Daoy (cell line): ENCODE measurements at regions not wholly inside any gene's neighbourhood (a gene's known extent, or its start where the extent isn't known, plus 50 kb on each side); places are given as distances from the start of the nearest gene placed in this dataset.

Experiments used
- DNase-seq: peaks from one replicate; pipeline ENCODE4 v3.0.0-alpha.2; 2015; ENCODE audit warnings: low read depth

DNA sequence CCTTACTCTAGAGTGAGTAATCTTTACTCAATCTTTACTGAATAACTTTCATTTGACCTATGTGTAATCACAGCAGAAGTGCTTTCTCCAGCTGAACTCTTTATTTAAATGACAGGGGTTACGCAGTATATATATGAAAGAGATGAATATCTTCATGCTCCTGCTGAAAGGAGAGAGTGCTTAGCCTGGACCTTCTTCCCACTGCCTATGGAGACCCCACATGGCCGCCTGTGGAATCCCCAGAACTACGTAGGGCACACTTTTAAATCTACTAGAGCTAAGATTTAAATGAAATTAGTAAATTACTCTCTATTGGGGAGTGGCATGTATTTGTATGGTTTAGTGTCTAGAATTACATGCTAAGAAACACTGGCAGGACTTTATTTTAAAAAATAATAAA, 391.2 kb downstream of the ANKRD50 start:
- DNase-seq = no peak

- no peak for DNase-seq
These were observed 390.1 kb downstream of the ANKRD50 start for GRCh38 chr4:124322234-124323065.

GRCh38 chr4:124325690-124326089, 386.8 kb downstream of the ANKRD50 start:
- no peak for DNase-seq

DNA sequence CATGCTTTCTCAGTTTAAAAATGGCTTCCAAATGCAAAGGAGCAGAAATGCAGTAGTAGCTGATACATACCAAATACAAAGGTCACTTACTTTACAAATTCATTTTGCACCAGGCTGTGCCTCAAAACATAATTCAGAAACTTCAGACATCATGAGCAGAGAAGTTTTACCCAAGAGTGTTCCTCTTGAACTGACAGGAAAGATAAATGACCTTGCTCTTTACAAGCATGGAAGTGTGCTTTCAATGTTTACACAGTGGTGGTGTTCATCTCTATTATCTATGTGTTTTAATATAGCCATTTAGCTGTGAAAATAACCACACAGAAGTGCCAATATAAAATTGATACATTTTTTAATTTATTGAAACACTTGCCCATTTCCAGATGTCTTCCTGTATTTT, 383.4 kb downstream of the ANKRD50 start:
- no peak for DNase-seq

DNA sequence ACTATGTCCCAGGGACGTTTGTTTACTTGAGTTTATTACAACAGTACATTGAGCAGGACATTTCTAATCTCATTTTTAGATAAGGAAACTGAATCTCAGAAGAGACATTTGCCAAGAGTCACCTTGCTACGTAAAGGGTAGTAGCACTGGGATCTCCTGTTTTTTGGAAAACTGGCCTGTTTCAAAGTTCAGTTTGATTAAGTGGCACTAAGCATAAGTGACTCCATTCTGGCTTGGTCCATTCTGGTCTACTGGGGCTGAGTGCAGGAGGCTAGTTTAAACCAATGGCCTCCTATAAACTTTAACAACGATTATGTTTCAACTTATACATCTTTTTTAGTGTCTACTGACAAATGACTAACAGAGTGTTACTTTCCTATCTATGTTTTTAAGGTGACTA, 382.5 kb downstream of the ANKRD50 start:
- no peak for DNase-seq

- no peak for DNase-seq
These were observed 380.8 kb downstream of the ANKRD50 start for GRCh38 chr4:124331781-124332180.

- no peak for DNase-seq
These were observed 379.1 kb downstream of the ANKRD50 start for GRCh38 chr4:124333466-124333865.

DNA sequence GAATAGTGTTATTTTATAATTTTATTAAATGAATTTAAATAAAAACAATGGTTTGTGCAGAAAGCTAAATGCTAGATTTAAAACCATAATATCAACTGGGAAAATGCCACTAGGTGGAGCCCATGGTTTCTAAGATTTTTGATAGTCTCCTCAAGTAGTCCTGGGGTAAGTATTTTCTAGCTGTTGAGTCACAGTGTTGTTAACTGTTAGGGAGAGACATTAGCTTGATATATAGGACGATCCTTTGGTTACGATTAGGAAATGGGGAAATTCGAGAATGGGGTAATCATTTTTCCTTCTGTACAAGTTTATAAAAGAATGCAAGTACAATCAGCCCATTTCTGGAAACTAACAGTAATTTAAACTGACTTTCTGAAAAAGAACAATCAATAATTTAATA, 378.4 kb downstream of the ANKRD50 start:
- DNase-seq = peak; percentile 11

GRCh38 chr4:124337874-124338273, 374.7 kb downstream of the ANKRD50 start:
- DNase-seq = no peak

DNA sequence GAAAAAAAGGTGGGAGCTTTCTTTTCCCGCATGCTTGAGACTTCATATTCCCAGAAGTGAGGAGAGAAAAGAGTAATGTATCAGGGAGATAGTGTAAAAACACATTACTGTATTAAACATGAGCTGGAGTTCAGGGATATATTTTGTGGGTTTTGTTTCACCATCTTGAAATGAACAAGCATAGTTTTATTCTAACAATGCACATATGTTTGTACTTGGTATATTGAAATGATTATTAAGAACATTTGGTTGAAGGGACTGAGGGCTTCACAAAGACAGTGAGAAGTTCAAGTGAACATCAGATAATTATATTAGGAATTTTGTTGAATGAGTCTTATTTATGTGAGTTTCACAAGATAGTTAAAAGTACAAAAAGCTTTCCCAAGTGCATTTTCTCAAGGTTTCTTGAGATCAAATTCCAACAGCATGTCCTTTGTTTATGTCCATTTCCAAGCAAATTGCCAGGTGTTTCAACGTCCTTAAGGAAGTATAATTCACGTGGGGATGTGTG, 368.8 kb downstream of the ANKRD50 start:
- DNase-seq = no peak

DNA sequence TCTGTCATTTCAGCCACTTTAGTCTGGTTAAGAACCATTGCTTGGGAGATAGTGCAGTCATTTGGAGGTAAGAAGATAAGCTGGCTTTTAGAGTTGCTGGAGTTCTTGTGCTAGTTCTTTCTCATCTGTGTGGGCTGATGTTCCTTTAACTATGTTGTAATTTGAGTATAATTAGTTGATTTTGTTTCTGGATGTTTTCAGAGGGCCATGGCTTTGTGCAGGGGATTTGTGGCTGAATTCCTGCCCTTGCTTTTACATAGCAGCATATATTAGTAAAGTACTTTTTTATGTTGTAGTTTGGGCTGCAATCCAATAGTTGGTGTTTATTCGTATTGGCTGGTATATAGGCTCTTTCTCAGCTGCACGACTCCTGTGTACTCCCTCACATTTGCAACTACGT, 339.6 kb downstream of the ANKRD50 start:
- no peak for DNase-seq

GRCh38 chr4:124386163-124386562, 326.4 kb downstream of the ANKRD50 start:
- DNase-seq = no peak

- DNase-seq = no peak
These were observed 325.9 kb downstream of the ANKRD50 start for GRCh38 chr4:124386648-124387047.

- DNase-seq = no peak
These were observed 322.9 kb downstream of the ANKRD50 start for GRCh38 chr4:124389591-124389990.

- DNase-seq = no peak
These were observed 321.7 kb downstream of the ANKRD50 start for GRCh38 chr4:124390861-124391260.

- DNase-seq = no peak
These were observed 316.2 kb downstream of the ANKRD50 start for GRCh38 chr4:124396333-124396732.

DNA sequence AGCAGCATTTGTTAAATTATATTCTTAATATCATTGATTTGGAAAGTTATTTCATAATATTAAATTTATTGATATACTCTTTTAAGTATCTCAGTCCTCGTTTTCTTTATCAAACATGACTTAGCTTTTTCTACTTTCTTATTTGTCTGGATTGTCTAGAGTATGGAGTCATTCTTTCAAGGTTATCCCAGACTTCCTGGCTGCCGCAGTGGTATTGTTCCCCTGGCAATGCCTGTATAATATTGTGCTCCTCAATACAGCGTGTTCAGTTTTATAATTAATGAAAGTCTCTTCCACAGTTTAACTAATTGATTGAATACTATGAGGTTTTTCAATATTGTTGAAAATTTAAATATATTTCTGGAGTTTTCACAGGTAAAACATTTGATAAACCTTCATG, 310.9 kb downstream of the ANKRD50 start:
- no peak for DNase-seq

DNA sequence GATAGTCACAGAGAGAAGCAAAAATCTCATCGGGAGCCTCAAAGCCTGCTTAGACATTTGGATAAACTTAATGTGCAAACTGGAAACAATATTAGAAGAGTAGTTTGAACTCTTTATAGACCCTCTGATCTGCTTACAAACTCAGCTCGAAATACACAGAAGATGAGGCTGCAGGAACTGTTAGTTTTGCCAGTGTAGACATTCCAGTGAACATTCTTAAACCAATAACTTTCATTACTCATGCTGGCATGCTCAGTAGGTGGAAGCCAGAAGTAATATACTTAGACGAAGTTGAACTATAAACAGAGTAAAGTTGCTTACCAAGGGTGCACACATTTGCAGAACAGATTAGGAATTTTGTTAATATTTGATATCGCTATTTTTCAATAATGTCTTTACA, 303.5 kb downstream of the ANKRD50 start:
- no peak for DNase-seq

DNA sequence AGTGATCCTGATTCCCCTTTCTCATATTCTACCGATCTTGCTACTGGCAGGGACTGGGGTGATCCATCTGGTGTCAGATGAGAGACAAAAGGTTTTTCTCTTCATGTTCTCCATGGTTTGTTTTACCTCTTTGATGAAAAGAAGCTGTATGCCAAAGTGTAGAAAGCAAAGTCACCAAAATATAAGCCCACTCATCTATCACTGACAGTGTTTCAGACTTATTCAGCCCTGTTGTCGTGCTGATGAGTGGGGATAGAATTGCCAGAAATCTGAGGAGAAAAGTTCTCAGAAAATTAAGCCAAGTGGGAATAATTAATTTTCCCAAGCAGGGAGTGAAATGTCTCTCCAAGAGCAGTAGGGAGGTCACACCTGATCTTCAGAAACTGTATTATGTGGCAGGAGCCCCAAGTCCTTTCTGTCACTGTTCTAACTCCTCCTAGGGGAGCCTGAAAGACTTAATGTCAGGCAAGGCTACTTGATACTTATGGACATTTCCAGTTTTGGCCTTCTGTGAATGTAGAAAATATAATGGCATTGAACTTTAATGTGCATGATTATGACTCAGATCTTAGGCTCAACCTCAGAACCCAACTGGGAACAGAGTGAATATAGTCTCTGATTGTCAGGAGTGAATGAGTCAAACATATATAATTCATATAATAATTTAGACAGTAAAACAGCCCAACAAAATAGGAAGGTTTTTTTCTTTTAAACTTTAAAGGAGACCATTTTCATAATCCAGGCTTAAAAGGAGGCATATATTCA, 298.1 kb downstream of the ANKRD50 start:
- no peak for DNase-seq

DNA sequence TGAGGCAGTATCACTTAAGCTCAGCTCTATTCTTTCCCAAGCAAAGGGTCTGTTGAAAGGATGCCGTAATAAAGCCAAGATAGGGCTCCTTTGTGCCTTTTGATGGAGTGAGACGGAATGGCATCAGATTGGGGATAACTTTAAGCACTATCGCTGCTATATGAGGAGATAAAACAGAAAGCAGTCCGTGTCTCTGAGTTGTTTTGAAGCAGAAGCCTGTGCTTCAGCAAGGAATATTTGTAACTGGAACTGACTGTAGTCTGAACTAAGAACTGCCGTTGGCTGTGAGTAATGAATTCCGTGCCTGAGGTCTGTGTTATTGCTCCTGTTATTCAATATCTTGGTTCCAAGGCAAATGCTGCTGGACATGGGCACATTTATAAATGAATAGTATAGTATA, 297.4 kb downstream of the ANKRD50 start:
- DNase-seq = no peak

DNA sequence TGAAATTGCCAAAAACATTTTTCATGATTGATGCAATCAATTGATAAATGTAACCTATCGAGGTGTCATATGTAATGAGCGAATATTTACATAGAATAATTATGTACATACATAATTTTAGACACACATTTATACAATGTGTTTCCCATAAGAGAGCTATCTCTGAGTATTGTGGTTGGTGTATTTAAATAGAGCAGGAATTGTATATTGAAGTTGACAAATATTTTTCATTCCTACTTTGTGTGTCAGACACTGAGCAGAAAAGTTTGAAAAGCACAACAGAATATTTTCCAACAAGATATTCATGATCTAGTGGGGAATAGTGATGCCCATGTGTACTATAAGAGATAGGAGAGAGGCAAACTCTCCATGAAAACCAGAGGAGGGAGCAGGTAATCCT, 295.2 kb downstream of the ANKRD50 start:
- no peak for DNase-seq

GRCh38 chr4:124420166-124420695, 292.3 kb downstream of the ANKRD50 start:
- DNase-seq = no peak

- no peak for DNase-seq
These were observed 289.4 kb downstream of the ANKRD50 start for GRCh38 chr4:124423160-124423559.
